Stimulated activated CD4-positive, alpha-beta T cell treated with anti-CD3 and anti-CD28 coated beads, Interleukin-12 subunit alpha, Interleukin-12 subunit beta, amount 100 ng/mL, for 48 hours (primary cell): ENCODE measurements at regions not wholly inside any gene's neighbourhood (a gene's known extent, or its start where the extent isn't known, plus 50 kb on each side); places are given as distances from the start of the nearest gene placed in this dataset.
"Not testable (repeated sequence)": the region's sequence is repeated elsewhere in the genome, so short reads cannot be mapped to it uniquely, and the experiment has no call there.

ENCODE experiments used
- DNase-seq, 3 donors: peaks; one replicate each; pipeline ENCODE4 v3.0.0-alpha.2; 2020; ENCODE audit warnings: low read depth in 2 of 3, low spot score in 1 of 3

DNA sequence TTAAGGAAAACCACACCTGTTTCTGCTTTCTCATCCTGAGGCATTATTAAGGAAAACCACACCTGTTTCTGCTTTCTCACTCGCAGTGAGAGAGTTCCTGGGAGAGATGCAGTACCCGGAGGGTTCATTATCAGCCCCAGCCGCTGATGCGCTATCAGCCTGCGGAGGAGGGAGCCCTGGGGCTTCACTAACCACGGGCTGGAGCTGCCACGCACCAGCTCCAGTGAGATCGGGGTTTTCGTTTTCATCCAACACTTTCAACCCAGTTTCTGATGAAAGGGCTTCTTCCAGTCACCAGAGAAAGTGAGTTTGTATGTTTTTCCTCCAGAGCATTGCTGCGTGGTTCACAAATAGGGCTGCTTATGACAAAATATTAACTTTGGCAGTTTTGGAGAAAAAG is 93.2 kb upstream of the PRKX start:
- DNase-seq = no peak

DNA sequence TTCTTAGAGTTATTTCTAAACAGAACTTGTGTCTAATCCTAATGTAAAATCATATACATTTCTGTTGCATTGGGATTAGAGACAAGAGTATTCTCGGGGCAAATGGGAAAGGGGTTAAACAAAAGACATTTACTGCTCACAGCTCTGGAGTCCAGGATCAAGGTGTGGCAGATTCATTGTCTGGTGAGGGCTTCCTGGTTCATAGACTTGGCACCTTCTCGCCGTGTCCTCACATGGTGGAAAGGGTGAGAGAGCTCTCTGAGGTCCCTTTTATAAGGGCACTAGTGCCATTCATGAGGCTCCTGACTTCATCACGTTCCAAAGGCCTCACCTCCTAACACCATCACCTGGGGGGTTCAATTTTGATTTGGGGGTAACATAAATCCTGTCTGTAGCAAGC is 90.3 kb upstream of the PRKX start:
- no peak for DNase-seq

DNA sequence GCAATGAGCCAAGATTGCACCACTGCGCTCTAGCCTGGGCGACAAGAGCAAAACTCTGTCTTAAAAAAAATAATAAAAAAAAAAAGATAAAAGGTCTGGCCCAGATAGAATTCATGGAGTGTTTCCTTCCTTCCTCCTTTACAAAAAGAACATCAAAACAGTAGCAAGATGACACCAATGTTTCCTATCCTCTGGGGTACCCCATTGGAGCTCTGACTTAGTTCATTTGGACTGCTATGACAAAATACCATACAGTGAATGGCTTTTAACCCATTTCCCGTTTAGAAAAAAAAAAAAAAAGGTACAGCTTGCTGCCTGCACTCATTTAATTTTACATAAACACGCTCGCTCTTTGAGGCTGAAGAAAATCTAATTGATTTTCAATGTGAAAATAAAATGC is 89.9 kb upstream of the PRKX start:
- DNase-seq = no peak

DNA sequence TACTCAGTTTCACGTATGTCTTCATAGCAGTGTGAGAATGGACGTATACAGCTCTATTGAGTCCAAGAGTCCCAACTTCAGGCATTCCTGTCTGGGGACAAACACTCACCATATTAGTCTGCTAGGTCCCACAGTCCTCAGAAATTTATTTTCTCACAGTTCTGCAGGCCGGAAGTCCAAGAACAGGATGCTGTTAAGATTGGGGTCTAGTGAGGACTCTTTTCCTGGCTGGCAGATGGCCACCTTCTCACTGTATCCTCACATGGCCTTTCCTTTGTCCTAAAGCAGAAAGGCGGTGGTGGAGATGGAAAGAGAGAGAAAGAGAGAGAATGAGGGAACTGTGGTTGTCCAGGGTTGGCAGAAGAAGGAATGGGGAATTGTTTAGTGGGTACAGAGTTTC is 82.0 kb upstream of the PRKX start:
- not testable (repeated sequence) for DNase-seq

DNA sequence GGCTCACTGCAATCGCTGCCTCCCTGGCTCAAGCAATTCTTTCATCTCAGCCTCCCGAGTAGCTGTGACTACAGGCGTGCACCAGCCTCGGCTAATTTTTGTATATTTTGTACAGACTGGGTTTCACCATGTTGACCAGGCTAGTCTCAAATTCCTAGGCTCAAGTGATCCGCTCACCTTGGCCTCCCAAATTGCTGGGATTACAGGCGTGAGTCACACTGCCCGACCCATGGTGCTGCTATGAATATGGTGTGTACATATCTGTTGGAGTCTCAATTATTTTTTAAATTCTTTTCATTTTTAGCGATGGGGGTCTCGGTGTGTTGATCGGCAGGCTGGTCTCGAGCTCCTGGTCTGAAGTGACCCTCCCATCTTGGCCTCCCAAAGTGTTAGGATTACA is 78.0 kb upstream of the PRKX start:
- no peak for DNase-seq

DNA sequence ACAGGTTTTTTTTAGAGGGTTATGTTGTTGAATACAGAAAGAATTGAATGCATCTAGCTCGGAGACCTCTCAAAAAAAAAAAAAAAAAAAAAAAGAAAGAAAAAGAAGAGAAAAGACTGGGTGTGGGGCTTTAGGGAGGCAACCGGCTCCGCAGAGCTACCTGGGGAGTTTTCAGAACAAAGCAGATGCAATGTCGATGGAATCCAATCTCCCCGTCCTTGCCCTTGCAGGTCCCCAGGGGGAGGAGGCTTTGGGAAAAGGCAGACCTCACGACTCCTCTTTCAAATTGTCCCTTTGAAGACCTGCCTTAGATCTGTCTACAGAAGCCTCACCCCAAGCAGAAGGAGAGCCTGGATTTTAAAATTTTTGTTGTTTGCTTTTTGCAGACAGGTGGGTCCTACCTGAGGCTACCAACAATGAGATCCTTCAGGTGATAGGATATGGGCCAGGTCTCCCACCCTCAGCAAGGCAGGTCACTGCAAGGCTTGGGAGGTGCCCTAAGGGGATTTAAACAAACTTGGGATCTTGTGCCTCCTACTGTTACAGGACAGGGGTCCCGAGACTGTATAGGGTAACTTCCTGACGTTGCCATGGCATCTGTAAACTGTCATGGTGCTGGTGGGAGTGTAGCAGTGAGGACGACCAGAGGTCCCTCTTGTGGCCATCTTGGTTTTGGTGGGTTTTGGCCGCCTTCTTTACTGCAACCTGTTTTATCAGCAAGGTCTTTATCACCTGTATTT is 75.2 kb upstream of the PRKX start:
- DNase-seq = no peak

DNA sequence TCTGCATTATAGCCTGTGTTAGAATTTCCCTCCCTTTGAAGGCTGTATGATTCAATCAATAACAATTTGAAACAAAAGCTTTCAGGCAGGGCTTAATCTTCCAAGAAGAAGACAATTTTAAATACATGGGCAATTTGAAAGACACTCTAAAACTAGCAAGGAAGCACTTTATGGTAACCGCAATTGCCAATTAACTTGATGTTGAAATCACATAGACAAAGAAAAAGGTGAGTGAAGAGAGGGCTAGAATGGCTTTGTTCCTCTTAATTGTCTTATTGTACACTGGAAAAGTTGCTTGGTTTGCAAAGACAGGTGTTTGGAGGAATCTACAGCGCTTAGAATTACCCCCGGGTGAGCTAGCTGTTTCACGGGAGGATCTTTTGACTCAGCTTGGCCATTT is 74.4 kb upstream of the PRKX start:
- no peak for DNase-seq

DNA sequence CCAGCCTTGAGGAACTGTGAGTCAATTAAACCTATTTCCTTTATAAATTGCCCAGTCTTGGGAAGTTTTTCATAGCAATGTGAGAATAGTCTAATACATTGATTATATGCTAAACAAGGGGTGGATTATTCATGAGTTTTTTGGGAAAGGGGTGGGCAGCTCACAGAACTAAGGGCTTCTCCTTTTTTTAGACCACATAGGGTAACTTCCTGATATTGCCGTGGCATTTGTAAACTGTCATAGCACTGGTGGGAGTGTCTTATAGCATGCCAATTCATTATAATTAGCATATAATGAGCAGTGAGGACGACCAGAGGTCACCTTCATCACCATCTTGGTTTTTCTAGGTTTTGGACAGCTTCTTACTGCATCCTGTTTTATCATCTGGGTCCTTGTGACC is 72.4 kb upstream of the PRKX start:
- not testable (repeated sequence) for DNase-seq

DNA sequence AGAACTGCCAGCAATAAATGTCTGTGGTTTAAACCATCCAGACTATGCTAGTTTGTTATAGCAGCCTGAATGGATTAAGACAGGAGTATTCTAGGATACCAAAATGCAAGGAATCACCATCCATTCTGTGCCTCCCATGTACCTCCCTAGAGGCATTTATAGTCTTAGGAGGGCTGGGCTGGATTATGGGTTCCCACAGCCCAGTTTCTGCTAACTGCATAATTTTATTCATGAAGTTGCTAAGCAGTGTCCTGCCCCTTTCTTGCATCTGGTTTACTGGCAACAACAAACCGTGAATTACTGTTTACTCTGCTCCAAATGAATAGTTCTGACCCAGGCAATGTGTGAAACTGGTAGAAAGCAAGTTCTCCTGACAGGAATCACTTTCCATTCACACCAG is 67.1 kb upstream of the PRKX start:
- DNase-seq = no peak

DNA sequence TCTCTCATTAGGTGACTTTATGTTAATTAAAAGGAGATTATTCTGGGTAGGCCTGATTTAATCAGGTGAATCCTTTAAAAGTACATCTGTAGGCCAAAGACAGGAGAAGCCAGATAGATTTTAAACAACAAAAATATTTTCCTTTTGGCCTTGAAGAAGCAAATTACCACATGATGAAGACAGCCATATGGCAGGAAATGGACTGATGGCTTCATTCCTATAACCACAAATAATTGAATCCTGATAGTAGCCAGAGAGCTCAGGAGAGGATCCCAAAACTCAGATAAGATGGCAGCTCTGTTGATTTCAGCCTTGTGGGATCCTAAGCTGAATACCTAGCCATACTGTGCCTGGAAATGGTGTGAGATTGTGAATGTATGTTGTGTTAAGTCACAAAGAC is 66.1 kb upstream of the PRKX start:
- no peak for DNase-seq

DNA sequence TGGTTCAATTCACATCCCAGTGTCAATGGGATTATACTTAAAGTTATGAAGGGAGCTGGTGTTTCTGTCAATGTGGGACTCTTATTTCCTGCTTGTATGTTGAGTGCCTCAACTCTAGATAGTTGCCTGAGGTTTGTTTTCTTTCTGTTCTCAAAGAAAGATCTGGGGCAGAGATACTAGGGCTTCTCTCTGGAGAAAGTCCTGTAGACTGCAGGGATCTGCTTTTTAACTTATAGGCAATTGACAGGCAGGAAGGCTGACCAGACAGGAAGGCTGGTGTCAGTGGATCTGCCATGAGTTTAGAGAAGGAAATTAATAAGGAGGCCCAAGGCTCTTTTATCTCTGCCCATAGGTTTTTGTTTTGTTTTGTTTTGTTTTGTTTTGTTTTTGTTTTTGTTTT is 64.0 kb upstream of the PRKX start:
- DNase-seq = no peak

DNA sequence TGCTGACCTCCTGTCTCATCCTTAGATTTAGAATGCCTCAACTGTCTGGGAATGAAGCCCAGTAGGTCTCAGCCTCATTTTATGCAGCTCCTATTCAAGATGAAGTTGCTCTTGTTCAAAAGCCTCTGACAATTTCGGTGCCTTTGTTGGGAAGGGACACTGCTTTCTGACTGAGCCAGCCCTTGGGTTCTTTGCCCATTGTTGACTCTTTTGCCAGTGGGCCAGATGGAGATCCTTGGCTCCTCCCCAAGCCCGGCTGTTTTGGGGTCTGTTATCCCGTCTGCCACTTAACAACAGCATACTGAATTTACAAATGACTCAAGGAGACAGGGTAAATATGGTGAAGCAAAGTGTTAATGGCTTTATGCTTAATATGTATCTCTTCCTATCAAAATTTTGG is 58.3 kb upstream of the PRKX start:
- no peak for DNase-seq

DNA sequence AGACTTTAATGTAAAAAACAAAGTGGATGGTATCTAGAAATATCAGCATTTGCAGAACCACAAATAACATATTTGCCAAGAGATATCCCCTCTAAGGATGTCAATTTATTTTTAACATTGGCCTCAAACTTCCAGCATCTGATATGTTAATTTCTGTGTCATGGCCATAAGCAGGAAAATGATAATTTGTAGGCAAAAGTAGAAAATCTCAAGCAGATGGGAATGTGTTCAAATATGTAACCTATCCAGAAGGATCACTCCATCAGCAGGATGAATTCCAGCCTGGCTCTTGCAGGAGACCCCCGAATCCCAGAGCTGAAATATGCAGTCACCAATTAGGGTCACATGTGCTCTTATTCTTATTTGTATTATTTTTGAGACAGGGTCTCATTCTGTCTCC is 55.4 kb upstream of the PRKX start:
- no peak for DNase-seq
